ENCODE measurements at regions not wholly inside any gene's neighbourhood (a gene's known extent, or its start where the extent isn't known, plus 50 kb on each side); places are given as distances from the start of the nearest gene placed in this dataset.

GRCh38 chr10:28186461-28186860 is 116.4 kb downstream of the MPP7 start:
- Histone ChIP-seq H3K9me3 (ENCODE audit: control insufficient read depth in 2 of 3, low read length in 3 of 3) (no peaks in the 10 kb centered on the region), H3K4me1 (ENCODE audit: control insufficient read depth in 2 of 2, insufficient read depth in 2 of 2, low read length in 2 of 2) (no peaks in the 10 kb centered on the region), H3K27ac (ENCODE audit: low read depth, low read length) (no peak overlapping the region), H3K4me3 (ENCODE audit: low read length) (no peak overlapping the region), H3K36me3 (ENCODE audit: control insufficient read depth in 2 of 3, insufficient read depth in 3 of 3, low read length in 3 of 3) (no peaks in the 10 kb centered on the region), H3K27me3 (ENCODE audit: control insufficient read depth in 2 of 2, insufficient read depth in 2 of 2, low read length in 2 of 2) (no peaks in the 10 kb centered on the region)
- ChIA-PET CTCF (interaction anchor here (0.7 kb wide), 1 partner anchor 74 kb away, joined by 3 read pairs; no protein-coding TSS in a partner anchor), POLR2A (no interaction called here)
- H3K27me3 Mint-ChIP-seq, result peaks cover 0 to 9% (median 0%) of the 10 kb centered on the region in 5 donors
- DNase-seq, result no peak
- intact Hi-C loops (cut with micrococcal nuclease), result loop anchor here in 1 of 2 donors (10.0 kb wide), 1 partner anchor 632 kb away; no protein-coding TSS in a partner anchor
- peaks cover 2 to 46% (median 33%) of the 10 kb centered on the region in 7 donors for H3K4me1 Mint-ChIP-seq
- H3K36me3 Mint-ChIP-seq, result peaks cover 0 to 20% (median 4%) of the 10 kb centered on the region in 5 donors
- H3K9me3 Mint-ChIP-seq, result no peaks in the 10 kb centered on the region
- peak overlapping the region in 2 of 9 donors; percentile 46 to 54 for H3K27ac Mint-ChIP-seq
- no peak for ATAC-seq
- H3K4me3 Mint-ChIP-seq, result no peak overlapping the region

- Histone ChIP-seq H3K36me3 (ENCODE audit: control insufficient read depth in 2 of 3, insufficient read depth in 3 of 3, low read length in 3 of 3) (no peaks in the 10 kb centered on the region), H3K27me3 (ENCODE audit: control insufficient read depth in 2 of 2, insufficient read depth in 2 of 2, low read length in 2 of 2) (no peaks in the 10 kb centered on the region), H3K9me3 (ENCODE audit: control insufficient read depth in 2 of 3, low read length in 3 of 3) (no peaks in the 10 kb centered on the region), H3K4me1 (ENCODE audit: control insufficient read depth in 2 of 2, insufficient read depth in 2 of 2, low read length in 2 of 2) (no peaks in the 10 kb centered on the region), H3K27ac (ENCODE audit: low read depth, low read length) (no peak overlapping the region), H3K4me3 (ENCODE audit: low read length) (no peak overlapping the region)
- ChIA-PET CTCF (no interaction called here), POLR2A (no interaction called here)
- Mint-ChIP-seq H3K27ac (no peak overlapping the region), H3K4me3 (no peak overlapping the region), H3K36me3 (peaks cover 0 to 9% (median 2%) of the 10 kb centered on the region in 5 donors), H3K4me1 (peaks cover 3 to 39% (median 22%) of the 10 kb centered on the region in 7 donors), H3K9me3 (no peaks in the 10 kb centered on the region), H3K27me3 (peaks cover 0 to 7% (median 0%) of the 10 kb centered on the region in 5 donors)
- ATAC-seq (no peak), DNase-seq (no peak)
- intact Hi-C loops (cut with micrococcal nuclease), result loop anchor here in 1 of 2 donors (10.0 kb wide), 1 partner anchor 630 kb away; no protein-coding TSS in a partner anchor
These were observed 118.1 kb downstream of the MPP7 start for GRCh38 chr10:28184810-28185209.

- H3K4me1 Mint-ChIP-seq, result peaks cover 16 to 59% (median 46%) of the 10 kb centered on the region in 7 donors
- no peaks in the 10 kb centered on the region for H3K9me3 Mint-ChIP-seq
- peak overlapping the region in 7 of 9 donors; percentile 8 to 53 (median 23) for H3K27ac Mint-ChIP-seq
These were observed 121.3 kb downstream of the MPP7 start for GRCh38 chr10:28181478-28182096.

GRCh38 chr10:28180654-28181053 is 122.2 kb downstream of the MPP7 start:
- peaks cover 0 to 5% (median 0%) of the 10 kb centered on the region in 5 donors for H3K27me3 Mint-ChIP-seq
- no peak for ATAC-seq
- no peaks in the 10 kb centered on the region for H3K9me3 Mint-ChIP-seq
- H3K27ac Mint-ChIP-seq, result peak overlapping the region in 1 of 9 donors; percentile 7
- DNase-seq, result no peak
- no peaks in the 10 kb centered on the region for H3K36me3 Mint-ChIP-seq
- POLR2A ChIA-PET, result interaction anchor here (0.6 kb wide), 1 partner anchor 225 kb away, joined by 5 read pairs; no protein-coding TSS in a partner anchor
- no peak overlapping the region for H3K4me3 ChIP-seq (ENCODE audit: low read length)
- H3K4me1 ChIP-seq (ENCODE audit: control insufficient read depth in 2 of 2, insufficient read depth in 2 of 2, low read length in 2 of 2), result peaks cover 10 to 12% of the 10 kb centered on the region in 2 donors
- peaks cover 17 to 61% (median 53%) of the 10 kb centered on the region in 7 donors for H3K4me1 Mint-ChIP-seq
- H3K9me3 ChIP-seq (ENCODE audit: control insufficient read depth in 2 of 3, low read length in 3 of 3), result no peaks in the 10 kb centered on the region
- H3K27me3 ChIP-seq (ENCODE audit: control insufficient read depth in 2 of 2, insufficient read depth in 2 of 2, low read length in 2 of 2), result no peaks in the 10 kb centered on the region
- H3K4me3 Mint-ChIP-seq, result peak overlapping the region in 4 of 10 donors; percentile 7 to 43 (median 24)
- H3K36me3 ChIP-seq (ENCODE audit: control insufficient read depth in 2 of 3, insufficient read depth in 3 of 3, low read length in 3 of 3), result no peaks in the 10 kb centered on the region
- CTCF ChIA-PET, result no interaction called here
- no peak overlapping the region for H3K27ac ChIP-seq (ENCODE audit: low read depth, low read length)
- intact Hi-C loops (cut with micrococcal nuclease), result loop anchor here in 1 of 2 donors (10.0 kb wide), 1 partner anchor 626 kb away; no protein-coding TSS in a partner anchor

More at GRCh38 chr10:28181478-28182096, 121.3 kb downstream of the MPP7 start:
- H3K9me3 ChIP-seq (ENCODE audit: control insufficient read depth in 2 of 3, low read length in 3 of 3), result no peaks in the 10 kb centered on the region
- Mint-ChIP-seq H3K27me3 (peaks cover 0 to 5% (median 0%) of the 10 kb centered on the region in 5 donors), H3K4me3 (no peak overlapping the region), H3K36me3 (no peaks in the 10 kb centered on the region)
- ChIA-PET CTCF (interaction anchor here (0.5 to 1.1 kb wide), 2 partner anchors 200 to 317 kb away, joined by 3 read pairs; no protein-coding TSS in a partner anchor), POLR2A (interaction anchor here (0.6 kb wide), 1 partner anchor 226 kb away, joined by 5 read pairs; no protein-coding TSS in a partner anchor)
- H3K27ac ChIP-seq (ENCODE audit: low read depth, low read length), result no peak overlapping the region
- no peaks in the 10 kb centered on the region for H3K27me3 ChIP-seq (ENCODE audit: control insufficient read depth in 2 of 2, insufficient read depth in 2 of 2, low read length in 2 of 2)
- DNase-seq (no peak), ATAC-seq (no peak)
- no peak overlapping the region for H3K4me3 ChIP-seq (ENCODE audit: low read length)
- peaks cover 10 to 12% of the 10 kb centered on the region in 2 donors for H3K4me1 ChIP-seq (ENCODE audit: control insufficient read depth in 2 of 2, insufficient read depth in 2 of 2, low read length in 2 of 2)
- no peaks in the 10 kb centered on the region for H3K36me3 ChIP-seq (ENCODE audit: control insufficient read depth in 2 of 3, insufficient read depth in 3 of 3, low read length in 3 of 3)
- intact Hi-C loops (cut with micrococcal nuclease), result loop anchor here in 1 of 2 donors (10.0 kb wide), 1 partner anchor 627 kb away; no protein-coding TSS in a partner anchor

- no peaks in the 10 kb centered on the region for H3K27me3 ChIP-seq (ENCODE audit: control insufficient read depth in 2 of 2, insufficient read depth in 2 of 2, low read length in 2 of 2)
- H3K27ac ChIP-seq (ENCODE audit: low read depth, low read length), result no peak overlapping the region
- DNase-seq (no peak), ATAC-seq (no peak)
- Mint-ChIP-seq H3K9me3 (no peaks in the 10 kb centered on the region), H3K4me3 (peak overlapping the region in 5 of 10 donors; percentile 68 to 87 (median 86)), H3K4me1 (peaks cover 17 to 65% (median 52%) of the 10 kb centered on the region in 7 donors), H3K27ac (peak overlapping the region in 4 of 9 donors; percentile 72 to 92 (median 84)), H3K36me3 (peaks cover 0 to 5% (median 0%) of the 10 kb centered on the region in 5 donors), H3K27me3 (peaks cover 0 to 5% (median 0%) of the 10 kb centered on the region in 5 donors)
- CTCF ChIA-PET, result interaction anchor here (0.6 to 1.3 kb wide), 5 partner anchors 13 to 438 kb away, joined by 3 to 4 read pairs (median 3); no protein-coding TSS in a partner anchor
- POLR2A ChIA-PET, result interaction anchor here (0.7 to 1.0 kb wide), 2 partner anchors 200 to 314 kb away, joined by 3 read pairs; no protein-coding TSS in a partner anchor
- H3K4me1 ChIP-seq (ENCODE audit: control insufficient read depth in 2 of 2, insufficient read depth in 2 of 2, low read length in 2 of 2), result peaks cover 10 to 12% of the 10 kb centered on the region in 2 donors
- no peaks in the 10 kb centered on the region for H3K36me3 ChIP-seq (ENCODE audit: control insufficient read depth in 2 of 3, insufficient read depth in 3 of 3, low read length in 3 of 3)
- H3K9me3 ChIP-seq (ENCODE audit: control insufficient read depth in 2 of 3, low read length in 3 of 3), result no peaks in the 10 kb centered on the region
- H3K4me3 ChIP-seq (ENCODE audit: low read length), result no peak overlapping the region
- intact Hi-C loops (cut with micrococcal nuclease), result loop anchor here (1.0 to 10.0 kb wide), 13 partner anchors 63 to 733 kb away; partner anchors contain the start of genes MPP7 (in 1 of the 2), RAB18 (in 1 of the 2) and WAC (in 1 of the 2)
These were observed 123.1 kb downstream of the MPP7 start for GRCh38 chr10:28179743-28180099.

- Mint-ChIP-seq H3K27ac (peak overlapping the region; percentile 77 to 98 (median 92)), H3K4me3 (peak overlapping the region; percentile 0 to 98 (median 87)), H3K36me3 (peaks cover 0 to 10% (median 5%) of the 10 kb centered on the region in 5 donors), H3K27me3 (peaks cover 0 to 9% (median 0%) of the 10 kb centered on the region in 5 donors), H3K4me1 (peaks cover 17 to 70% (median 55%) of the 10 kb centered on the region in 7 donors), H3K9me3 (no peaks in the 10 kb centered on the region)
- peak overlapping the region; percentile 54 for H3K27ac ChIP-seq (ENCODE audit: low read depth, low read length)
- intact Hi-C loops (cut with micrococcal nuclease), result loop anchor here (1.0 to 5.0 kb wide), 12 partner anchors 63 to 733 kb away; partner anchors contain the start of genes MPP7 (in 1 of the 2), RAB18 (in 1 of the 2) and WAC (in 1 of the 2)
- H3K4me1 ChIP-seq (ENCODE audit: control insufficient read depth in 2 of 2, insufficient read depth in 2 of 2, low read length in 2 of 2), result peaks cover 10 to 12% of the 10 kb centered on the region in 2 donors
- POLR2A ChIA-PET, result interaction anchor here (0.7 to 1.0 kb wide), 3 partner anchors 29 to 314 kb away, joined by 3 read pairs; no protein-coding TSS in a partner anchor
- no peaks in the 10 kb centered on the region for H3K9me3 ChIP-seq (ENCODE audit: control insufficient read depth in 2 of 3, low read length in 3 of 3)
- H3K36me3 ChIP-seq (ENCODE audit: control insufficient read depth in 2 of 3, insufficient read depth in 3 of 3, low read length in 3 of 3), result no peaks in the 10 kb centered on the region
- H3K4me3 ChIP-seq (ENCODE audit: low read length), result peak overlapping the region; percentile 55
- ATAC-seq, result peak; percentile 86
- CTCF ChIA-PET, result interaction anchor here (0.5 to 1.6 kb wide), 8 partner anchors 14 to 1668 kb away, joined by 3 to 4 read pairs (median 3); no protein-coding TSS in a partner anchor
- DNase-seq, result peak in 7 of 9 donors; percentile 18 to 63 (median 49)
- H3K27me3 ChIP-seq (ENCODE audit: control insufficient read depth in 2 of 2, insufficient read depth in 2 of 2, low read length in 2 of 2), result no peaks in the 10 kb centered on the region
These were observed 123.7 kb downstream of the MPP7 start for GRCh38 chr10:28179006-28179742.
